Head of caudate nucleus (tissue), 42 donors: ENCODE measurements at regions not wholly inside any gene's neighbourhood (a gene's known extent, or its start where the extent isn't known, plus 50 kb on each side); places are given as distances from the start of the nearest gene placed in this dataset.

Source experiments
- DNase-seq, 42 donors: peaks; one replicate each; pipeline versions ENCODE4 v3.0.0 to v3.0.0-alpha.2; 2020 to 2021; ENCODE audit warnings: mixed read lengths in 7 of 42
- intact Hi-C: fragments of 100-400 bp; cut with DNase I; formaldehyde crosslinking; loops from one replicate; pipeline ENCODE4 v1.15.0; 2022

DNA sequence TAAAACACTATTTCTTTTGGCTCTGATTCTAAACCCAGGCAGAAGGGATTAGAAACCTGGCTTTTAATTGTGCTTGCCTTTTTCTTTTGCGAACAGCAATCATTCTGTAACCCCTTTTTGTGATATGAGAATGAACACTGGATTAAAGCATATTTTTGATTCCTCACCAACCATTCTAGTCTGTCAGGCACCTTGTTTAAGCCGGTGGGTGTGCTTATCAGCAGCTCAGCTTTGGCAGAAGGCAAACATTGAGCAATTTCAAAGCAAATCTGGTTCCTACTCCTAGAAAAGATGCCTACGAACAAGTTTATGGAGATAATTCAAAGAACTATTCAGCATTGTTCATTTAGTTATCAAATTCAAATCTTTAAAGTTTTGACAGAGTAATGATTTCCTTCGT, 265.1 kb upstream of the FAM241A start:
- intact Hi-C loops, result no loop called here

DNA sequence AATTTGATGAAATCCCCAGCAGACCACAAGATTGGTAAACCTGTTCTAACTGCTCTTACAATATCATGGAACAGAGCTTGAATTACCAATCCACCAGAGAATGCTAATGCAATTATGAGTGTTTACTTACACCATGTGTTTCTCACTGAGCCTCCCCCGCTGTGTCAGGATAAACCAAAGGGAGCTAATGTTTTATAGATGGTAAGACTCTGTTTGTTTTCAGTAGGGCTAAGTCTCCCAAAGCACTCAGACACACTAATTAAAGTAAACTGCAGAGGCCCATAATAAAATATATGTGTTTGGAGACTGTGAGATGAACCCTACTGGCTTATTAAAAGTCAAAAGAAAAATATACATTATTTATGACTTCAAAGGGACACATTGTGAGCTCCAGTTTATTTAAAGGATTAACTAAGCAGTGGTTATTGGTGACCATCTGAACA, 261.7 kb upstream of the FAM241A start:
- DNase-seq, result no peak
- intact Hi-C loops, result no loop called here

More for the DNA sequence above, 265.1 kb upstream of the FAM241A start:
- peak in 3 of 42 donors; percentile 16 to 52 (median 18) for DNase-seq

DNA sequence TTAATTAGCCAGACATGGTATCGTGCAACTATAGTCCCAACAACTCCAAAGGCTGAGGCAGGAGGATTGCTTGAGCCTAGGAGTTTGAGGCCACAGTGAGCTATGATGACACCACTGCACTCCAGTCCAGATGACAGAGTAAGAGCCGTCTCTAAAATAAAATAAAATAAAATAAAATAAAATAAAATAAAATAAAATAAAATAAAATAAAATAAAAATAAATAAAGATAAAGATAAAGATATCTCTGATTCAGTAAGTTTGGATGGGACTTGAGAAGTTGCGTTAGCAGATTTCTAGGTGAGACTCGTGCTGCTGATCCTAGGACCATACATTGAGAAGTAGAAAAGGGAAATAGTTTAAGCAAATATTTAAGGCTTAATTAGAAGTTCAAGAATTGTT, 254.8 kb upstream of the FAM241A start:
- intact Hi-C loops, result no loop called here
- DNase-seq, result no peak

DNA sequence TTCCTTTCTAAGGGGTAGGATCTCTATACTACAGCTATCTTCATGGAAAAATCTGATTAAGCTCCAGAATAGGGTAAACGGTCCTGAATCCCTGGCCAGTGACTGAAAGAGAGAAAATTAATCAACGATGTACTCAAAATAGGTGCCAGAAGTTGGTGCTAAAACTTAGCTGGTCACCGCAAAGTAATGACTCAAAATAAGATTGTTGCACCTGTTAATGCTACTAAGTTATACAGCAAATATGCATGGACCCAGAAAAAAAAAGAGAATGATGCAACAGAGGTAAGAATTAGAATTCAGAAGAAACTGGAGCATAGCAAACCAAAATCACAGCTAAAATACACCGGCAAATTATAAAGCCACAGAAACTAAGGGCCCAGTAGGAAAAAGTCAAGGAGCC, 239.7 kb upstream of the FAM241A start:
- DNase-seq, result no peak
- intact Hi-C loops, result no loop called here

DNA sequence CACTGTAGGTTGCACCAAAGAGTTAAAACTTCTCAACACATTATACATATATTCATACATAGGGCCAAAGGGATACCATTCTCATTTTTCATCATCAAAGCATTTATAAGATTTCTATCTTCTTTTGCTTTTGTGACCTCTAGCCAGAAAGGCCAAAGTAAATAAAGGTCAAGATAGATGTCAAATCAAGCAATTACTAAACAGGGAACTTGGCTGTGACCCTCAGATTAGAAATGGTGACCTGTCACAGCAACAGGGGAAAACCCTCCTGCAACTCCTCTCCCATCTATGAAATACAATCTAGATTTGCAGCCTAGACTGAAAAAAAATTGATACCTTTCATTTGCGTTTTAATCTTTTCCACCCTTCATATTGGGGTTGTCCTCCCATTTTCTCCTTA, 225.6 kb upstream of the FAM241A start:
- intact Hi-C loops, result no loop called here
- DNase-seq, result no peak

DNA sequence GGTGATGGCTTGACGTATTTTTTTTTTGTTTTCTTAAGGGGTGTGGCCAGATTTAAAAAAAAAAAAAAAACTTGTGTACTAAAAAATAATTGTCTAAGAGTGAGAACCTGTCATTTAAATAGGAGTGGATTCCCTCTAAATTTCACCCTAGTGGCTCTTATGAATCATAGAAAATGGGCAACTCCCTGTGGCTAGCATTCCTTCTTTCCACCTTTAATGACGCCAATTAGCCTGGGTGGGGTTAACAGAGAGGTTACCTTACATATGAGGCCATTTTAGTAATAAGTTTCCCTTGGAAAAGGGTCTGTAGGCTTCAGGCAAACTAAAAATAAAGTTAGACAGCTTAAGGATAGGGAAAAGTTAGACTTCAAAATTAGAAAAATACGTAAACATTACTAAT, 223.5 kb upstream of the FAM241A start:
- intact Hi-C loops, result no loop called here
- no peak for DNase-seq

DNA sequence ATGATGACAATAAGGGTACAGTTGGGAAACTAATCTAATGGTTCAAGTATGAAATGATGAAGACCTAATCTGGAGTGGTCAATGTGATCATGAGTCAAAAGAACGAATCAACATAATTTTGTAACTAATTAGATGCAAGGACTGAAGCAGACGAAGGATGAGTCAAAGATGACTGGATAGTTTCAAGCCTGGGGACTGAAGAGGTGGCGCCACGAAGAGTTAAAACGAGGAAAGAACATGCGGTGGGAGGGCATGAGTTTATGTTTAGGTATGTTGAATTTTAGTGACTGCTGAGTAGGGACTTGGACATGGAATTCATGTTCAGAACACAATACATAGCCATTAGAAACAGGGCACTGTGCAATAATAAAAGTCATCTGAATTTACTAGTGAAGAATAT, 221.5 kb upstream of the FAM241A start:
- DNase-seq, result no peak
- intact Hi-C loops, result no loop called here

DNA sequence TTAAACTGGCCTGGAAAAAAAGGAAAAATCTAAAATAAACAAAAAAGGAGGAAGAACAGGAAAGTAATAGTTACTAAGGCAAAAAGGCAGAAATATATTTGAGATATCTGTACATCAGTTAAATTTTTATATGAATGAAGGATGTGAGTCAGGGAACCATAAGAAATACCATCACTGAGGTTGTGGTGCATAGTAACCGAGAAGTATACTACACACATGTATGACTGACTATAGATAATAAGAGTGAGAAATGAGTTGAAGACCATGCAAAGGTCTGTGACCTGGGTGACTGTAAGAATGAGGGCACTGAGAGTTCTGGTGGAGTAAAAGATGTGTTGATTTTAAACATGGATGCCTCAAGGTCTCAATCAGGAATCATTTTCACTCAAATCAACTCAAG, 220.6 kb upstream of the FAM241A start:
- no peak for DNase-seq
- intact Hi-C loops, result no loop called here

DNA sequence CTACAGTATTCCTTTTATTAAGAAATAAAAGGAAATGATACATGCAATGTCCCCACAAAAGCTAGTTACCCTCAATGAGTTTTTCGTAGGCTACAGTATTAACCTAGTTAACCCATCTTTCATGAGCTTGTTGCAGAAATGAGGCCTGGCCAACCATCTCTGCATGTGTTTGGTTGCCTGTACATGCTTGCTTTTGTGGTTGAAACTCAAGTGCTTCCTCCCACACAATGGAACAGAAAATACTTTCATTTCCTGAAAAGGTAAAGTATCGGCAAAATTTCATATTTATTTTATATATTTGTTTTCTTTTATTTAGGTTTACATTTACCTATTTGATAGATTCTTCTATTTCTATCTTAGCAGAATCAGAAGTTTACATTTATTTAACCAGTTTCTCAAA, 214.6 kb upstream of the FAM241A start:
- DNase-seq, result no peak
- intact Hi-C loops, result no loop called here

DNA sequence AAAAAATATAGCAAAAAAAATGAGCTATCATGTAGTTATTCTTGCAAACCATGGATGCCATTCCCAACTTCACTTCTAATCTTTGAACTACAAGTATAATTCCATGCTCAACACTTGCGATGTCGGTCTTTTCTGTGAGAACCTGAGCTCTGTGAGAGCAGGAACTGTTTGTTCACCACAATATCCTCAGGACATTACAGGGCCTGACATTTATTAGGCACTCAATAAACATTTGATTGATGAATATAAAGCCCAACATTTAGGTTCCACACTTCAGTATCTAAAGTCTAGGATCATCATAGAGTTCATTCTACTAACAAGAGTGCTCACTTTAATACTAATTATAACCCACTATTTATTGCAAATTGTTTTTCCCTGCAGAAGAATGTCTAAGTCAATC, 211.6 kb upstream of the FAM241A start:
- intact Hi-C loops, result no loop called here

DNA sequence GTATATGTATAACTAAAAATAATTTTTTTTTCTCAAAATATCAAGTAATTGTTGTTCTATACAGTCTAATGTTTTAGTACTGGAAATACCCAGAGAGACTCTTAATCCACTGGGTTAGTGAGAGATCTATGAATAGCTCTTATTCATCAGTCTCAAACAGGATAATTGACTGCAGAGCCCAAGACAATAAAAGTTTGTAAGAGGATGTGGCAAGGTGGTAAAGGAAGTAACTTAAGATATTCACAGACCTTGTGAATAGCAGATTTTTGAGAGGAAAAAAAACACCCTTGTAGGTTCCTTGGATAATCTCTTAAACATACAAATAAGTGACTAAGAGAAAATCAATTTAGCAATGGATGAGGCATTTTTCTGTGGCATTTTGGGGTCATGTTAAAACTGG, 210.9 kb upstream of the FAM241A start:
- no peak for DNase-seq
- intact Hi-C loops, result no loop called here

More for the DNA sequence above, 211.6 kb upstream of the FAM241A start:
- no peak for DNase-seq

DNA sequence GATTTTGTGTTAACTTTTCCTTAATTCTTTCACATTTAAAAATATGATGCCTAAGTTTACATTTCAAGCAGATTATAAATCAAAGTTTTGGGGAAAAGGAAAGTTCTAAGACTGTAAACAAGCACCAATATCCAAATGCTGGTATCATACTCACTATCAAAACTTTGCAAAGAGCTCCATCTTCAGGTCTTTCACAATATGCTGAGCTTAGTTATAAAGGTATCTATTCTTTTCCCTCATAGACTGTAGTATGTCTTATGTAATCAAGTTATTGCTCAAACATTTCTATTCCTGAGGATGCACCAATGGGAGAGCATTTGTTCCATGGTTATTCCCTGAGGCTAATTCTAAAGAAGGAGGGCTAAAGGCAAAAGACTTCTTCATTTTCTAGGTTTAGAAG, 207.9 kb upstream of the FAM241A start:
- no peak for DNase-seq
- intact Hi-C loops, result no loop called here

DNA sequence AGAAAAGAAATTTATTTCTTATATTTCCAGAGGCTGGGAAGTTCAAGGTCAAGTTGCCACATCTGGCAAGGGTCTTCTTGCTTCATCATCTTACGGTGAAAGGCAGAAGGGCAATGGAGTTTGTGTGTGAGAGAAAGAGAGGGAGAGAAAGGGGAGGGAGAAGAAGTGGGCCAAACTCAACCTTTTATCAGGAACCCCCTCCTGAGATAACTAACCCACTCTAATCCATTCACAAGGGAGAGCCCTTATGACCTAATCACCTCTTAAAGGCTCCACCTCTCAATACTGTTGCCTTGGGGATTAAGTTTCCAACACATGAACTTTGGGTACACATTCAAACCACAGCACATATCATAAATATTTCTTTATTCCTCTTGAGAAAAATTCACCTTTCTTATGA, 203.3 kb upstream of the FAM241A start:
- DNase-seq, result no peak
- intact Hi-C loops, result no loop called here

DNA sequence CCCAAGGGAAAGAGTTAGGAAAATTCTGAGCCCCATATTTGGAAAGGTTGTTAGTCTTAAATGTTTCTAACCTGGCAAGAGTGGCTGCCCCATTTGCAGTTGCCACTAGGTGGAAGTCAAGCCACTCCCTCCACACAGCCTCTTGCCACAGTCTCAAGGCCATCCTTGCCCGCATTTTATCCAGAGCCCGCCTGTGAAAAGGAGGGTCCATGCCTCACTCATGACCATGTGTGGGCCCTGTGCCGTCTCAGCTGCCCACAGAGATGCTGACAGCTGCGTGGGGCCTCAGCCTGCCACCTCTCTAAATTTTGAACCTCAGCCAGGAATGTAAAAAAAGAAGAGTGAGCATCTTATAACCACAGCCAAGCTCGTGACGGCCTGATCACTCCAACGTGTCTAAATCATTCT, 201.5 kb upstream of the FAM241A start:
- peak in 1 of 42 donors; percentile 7 for DNase-seq
- intact Hi-C loops, result no loop called here

DNA sequence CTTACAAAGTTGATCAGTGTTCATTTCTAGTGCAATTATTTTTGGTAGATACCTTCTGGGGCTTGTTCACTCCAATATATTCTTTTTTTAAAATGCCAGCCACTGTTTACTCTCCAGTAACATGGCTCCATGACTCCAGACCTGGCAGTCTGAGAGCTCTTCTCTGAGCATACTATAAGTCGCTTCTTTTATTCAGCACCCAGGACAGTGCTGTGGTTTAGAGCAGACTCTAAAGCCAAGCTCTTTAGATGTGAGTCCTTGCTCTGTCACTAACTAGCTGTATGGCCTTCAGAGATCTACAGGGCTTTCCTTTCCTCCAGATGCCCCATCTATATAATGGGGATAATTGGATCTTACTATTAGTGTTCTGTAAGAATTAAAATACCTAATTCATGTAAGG, 200.2 kb upstream of the FAM241A start:
- intact Hi-C loops, result no loop called here
- DNase-seq, result no peak

DNA sequence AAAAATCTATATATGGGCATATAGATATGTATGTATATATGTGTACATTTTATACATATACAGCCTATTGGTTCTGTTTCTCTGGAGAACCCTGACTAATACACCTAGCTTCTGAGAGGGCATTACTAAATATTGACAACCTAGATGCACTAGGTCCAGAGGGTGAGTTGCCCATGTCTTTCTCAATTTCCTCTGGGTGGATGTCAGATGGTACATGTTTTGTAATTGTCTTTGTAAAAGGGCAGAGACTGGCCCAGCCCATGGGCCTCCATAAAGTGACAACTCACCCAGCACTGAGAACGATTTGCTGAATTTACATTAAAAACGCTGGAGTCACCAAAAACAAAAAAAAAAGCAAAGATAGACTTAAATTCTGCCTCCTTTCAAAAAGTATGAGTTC, 198.5 kb upstream of the FAM241A start:
- intact Hi-C loops, result no loop called here
- no peak for DNase-seq

DNA sequence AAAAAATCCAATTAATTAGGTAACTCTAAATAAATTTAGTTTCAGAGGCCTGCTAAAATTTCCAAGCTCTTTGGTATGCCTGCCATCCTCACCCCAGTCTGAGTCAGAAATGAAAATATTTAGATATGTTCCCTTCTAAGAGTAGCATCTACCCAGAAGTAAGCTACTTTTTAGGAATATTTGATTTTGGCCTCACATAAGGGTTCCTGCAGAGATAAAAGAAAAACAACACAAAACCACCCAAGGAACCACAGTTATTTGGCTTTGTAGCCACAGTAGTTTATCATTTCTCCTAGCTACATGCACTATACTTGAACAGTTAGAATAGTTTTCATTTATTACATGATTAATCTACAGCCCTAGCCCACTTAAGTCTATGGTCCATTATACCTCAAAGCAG, 192.6 kb upstream of the FAM241A start:
- DNase-seq, result no peak
- intact Hi-C loops, result no loop called here

DNA sequence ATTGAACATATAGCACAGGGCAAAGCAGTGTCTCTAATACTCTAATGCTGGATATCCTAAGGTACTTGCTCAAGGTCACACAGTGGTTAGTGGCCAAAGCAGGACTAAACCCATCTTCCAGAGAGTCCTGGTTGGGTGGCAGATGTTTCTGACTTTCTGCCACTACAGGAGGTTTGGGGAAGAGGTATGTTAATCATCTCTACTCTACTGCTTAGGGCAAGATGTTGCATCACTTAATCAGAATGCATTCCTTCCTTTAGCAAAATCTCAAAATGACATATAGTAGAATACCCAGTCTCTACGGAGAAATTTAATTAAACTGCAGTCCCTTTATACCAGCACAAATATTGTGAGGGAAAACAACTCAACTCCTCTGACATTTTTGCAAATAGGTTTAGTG, 190.7 kb upstream of the FAM241A start:
- intact Hi-C loops, result no loop called here
- no peak for DNase-seq

DNA sequence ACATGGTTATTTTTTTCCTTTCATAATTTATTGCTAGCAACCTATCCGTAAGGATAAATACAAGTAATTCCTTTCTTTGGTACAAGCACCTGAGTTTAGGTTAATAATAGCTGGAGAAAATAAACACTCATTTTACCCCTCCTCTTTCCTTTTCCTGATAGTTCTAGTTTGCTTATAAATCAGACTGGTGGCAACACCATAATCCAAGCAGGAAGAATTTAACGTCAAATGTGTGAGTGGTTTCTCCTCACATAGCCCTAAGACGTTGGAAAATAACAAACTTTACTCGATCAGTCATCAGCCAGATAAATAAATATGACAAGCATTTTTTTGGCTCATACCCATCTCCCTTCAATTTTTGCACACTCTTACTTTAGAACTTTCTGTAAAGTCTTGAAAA, 190.3 kb upstream of the FAM241A start:
- DNase-seq, result no peak
- intact Hi-C loops, result no loop called here

DNA sequence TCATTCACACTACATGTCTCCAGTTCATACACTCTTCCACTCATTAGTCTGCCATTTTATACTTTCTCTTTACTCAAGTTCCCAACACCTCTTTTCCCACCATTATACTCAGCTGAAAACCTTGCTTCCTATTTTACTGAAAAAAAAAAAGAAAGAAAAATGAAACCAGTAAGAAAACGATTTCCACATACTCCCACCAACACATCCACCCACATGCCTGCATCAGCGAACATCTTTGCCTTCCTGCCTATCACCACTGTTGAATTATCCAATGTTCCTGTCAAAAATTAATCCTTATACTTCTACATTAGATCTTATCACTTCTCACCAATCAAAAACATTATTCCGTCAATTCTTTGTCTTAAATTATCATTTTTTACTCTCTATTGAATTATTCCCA, 188.1 kb upstream of the FAM241A start:
- peak in 38 of 42 donors; percentile 6 to 80 (median 50) for DNase-seq
- intact Hi-C loops, result no loop called here

DNA sequence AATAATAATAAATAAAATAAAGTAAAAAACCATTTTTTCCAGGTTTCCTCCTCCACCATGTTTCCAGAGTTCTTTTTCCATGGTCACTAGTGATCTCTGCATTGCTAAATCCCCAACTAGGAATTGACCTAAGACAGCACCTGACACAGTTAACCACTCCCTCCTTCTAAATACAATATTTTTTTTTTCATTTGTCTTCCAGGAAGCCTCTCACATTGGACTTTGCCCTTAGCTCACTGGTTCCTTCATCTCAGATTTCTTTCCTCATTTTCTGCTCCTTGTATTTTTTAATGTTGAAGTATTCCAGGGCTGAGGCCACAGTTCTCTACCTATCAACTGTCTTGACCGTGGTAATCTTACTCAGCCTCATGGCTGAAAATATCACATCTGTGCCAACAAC, 187.3 kb upstream of the FAM241A start:
- intact Hi-C loops, result no loop called here
- no peak for DNase-seq

DNA sequence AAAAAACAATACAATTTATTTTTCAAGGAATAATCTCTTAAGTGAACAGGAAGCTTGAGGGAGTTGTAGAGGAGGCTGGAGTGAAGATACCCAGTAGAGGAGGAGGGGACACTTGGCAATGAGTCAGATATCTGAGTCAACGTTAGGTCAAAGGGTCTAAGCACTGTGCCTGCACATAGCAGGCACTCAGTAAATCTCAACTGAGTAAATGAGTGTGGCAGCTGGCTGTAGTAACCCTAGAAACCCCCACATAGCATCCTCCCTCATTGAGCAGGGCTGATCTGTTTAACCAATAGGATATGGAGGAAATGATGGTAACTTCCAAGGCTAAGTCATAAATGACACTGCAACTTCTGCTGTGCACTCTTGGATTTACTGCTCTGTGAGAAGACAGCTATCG, 186.0 kb upstream of the FAM241A start:
- intact Hi-C loops, result no loop called here
- DNase-seq, result no peak
